OCI-LY3 (cell line): ENCODE measurements at regions not wholly inside any gene's neighbourhood (a gene's known extent, or its start where the extent isn't known, plus 50 kb on each side); places are given as distances from the start of the nearest gene placed in this dataset.

Source experiments
- H2AFZ ChIP-seq: fragments of 200-600, 300-600 bp; shearing (Covaris generic); 2 replicates; pipeline ENCODE4 v1.6.0; 2014; ENCODE audit warnings: antibody characterized with exemption, low read depth, low read length
- H3K27ac ChIP-seq: fragments of 200-600, 300-600 bp; sonication (generic); 2 replicates; pipeline ENCODE4 v1.5.1; 2014; ENCODE audit warnings: mild to moderate bottlenecking, low read length, moderate library complexity, mixed read lengths
- H3K27me3 ChIP-seq: fragments of 200-600, 300-600 bp; sonication (generic); 2 replicates; pipeline ENCODE4 v1.6.1; 2014; ENCODE audit warnings: low read depth, low read length, mixed read lengths
- H3K36me3 ChIP-seq: fragments of 200-600, 300-600 bp; sonication (generic); replicated peaks from 2 replicates; pipeline ENCODE3; 2014; ENCODE audit warnings: low read depth, low read length, mixed read lengths
- H3K4me1 ChIP-seq: fragments of 300-600, 200-600 bp; sonication (generic); 2 replicates; pipeline ENCODE4 v1.6.1; 2014; ENCODE audit warnings: low read length, mixed read lengths
- H3K4me2 ChIP-seq: fragments of 200-600, 300-600 bp; sonication (generic); 2 replicates; pipeline ENCODE4 v1.6.1; 2014; ENCODE audit warnings: low read length, mixed read lengths
- H3K4me3 ChIP-seq: fragments of 300-600, 200-600 bp; sonication (generic); 2 replicates; pipeline ENCODE4 v1.5.1; 2014; ENCODE audit warnings: antibody characterized with exemption, mild to moderate bottlenecking, low read length, moderate library complexity
- H3K79me2 ChIP-seq: fragments of 300-600, 200-600 bp; shearing (Covaris generic); 2 replicates; pipeline ENCODE4 v1.6.1; 2014; ENCODE audit warnings: mild to moderate bottlenecking, low read length, mixed read lengths
- H3K9ac ChIP-seq: fragments of 300-600, 200-600 bp; shearing (Covaris generic); 2 replicates; pipeline ENCODE4 v1.6.0; 2014; ENCODE audit warnings: mild to moderate bottlenecking, low read length, moderate library complexity
- H3K9me3 ChIP-seq: fragments of 200-600, 300-600 bp; shearing (Covaris generic); 2 replicates; pipeline ENCODE4 v1.6.1; 2014; ENCODE audit warnings: low read length, mixed read lengths; ENCODE audit not compliant: insufficient read depth
- H4K20me1 ChIP-seq: fragments of 200-600, 300-600 bp; sonication (generic); 2 replicates; pipeline ENCODE4 v1.6.1; 2016; ENCODE audit warnings: low read length, mixed read lengths; ENCODE audit not compliant: insufficient read depth
- CTCF ChIP-seq: fragments of 200-600, 300-600 bp; sonication (generic); IDR thresholded peaks from 2 replicates; pipeline ENCODE4 v1.5.1; 2014; ENCODE audit warnings: antibody characterized with exemption, low read length, low read depth
- EZH2phosphoT487 ChIP-seq: fragments of 200-600 bp; shearing (Covaris generic); IDR thresholded peaks from 2 replicates; pipeline ENCODE4 v1.6.1; 2018; ENCODE audit warnings: antibody characterized with exemption, mixed run types, low read depth

GRCh38 chr13:40123962-40124632 is 468.6 kb downstream of the COG6 start:
- H2AFZ ChIP-seq: no peak overlapping the region
- H3K27ac ChIP-seq: no peak overlapping the region
- TF ChIP-seq CTCF (no peak), EZH2phosphoT487 (no peak)

GRCh38 chr13:40124633-40125015 is 469.2 kb downstream of the COG6 start:
- H3K9ac ChIP-seq: no peak overlapping the region
- no peaks in the 10 kb centered on the region for H3K79me2 ChIP-seq
- H3K36me3 ChIP-seq: no peaks in the 10 kb centered on the region
- H3K27me3 ChIP-seq: peaks cover 8% of the 10 kb centered on the region; the same call in 1 of the 2 replicates
- H3K4me1 ChIP-seq: peaks cover 5% of the 10 kb centered on the region
- no peak overlapping the region for H3K4me3 ChIP-seq
- H3K4me2 ChIP-seq: no peak overlapping the region
- TF ChIP-seq CTCF (no peak), EZH2phosphoT487 (no peak)
- H2AFZ ChIP-seq: no peak overlapping the region
- H3K9me3 ChIP-seq: peaks cover 7% of the 10 kb centered on the region; the same call in 1 of the 2 replicates
- H3K27ac ChIP-seq: no peak overlapping the region
- no peaks in the 10 kb centered on the region for H4K20me1 ChIP-seq

More at GRCh38 chr13:40123962-40124632, 468.6 kb downstream of the COG6 start:
- Histone ChIP-seq H3K9me3 (peaks cover 7% of the 10 kb centered on the region; the same call in 1 of the 2 replicates), H3K27me3 (peaks cover 8% of the 10 kb centered on the region; the same call in 1 of the 2 replicates), H3K4me2 (no peak overlapping the region), H3K79me2 (no peaks in the 10 kb centered on the region), H4K20me1 (no peaks in the 10 kb centered on the region), H3K4me3 (no peak overlapping the region), H3K36me3 (no peaks in the 10 kb centered on the region), H3K9ac (no peak overlapping the region), H3K4me1 (peaks cover 5% of the 10 kb centered on the region)

- no peak overlapping the region for H2AFZ ChIP-seq
- peaks cover 7% of the 10 kb centered on the region; the same call in 1 of the 2 replicates for H3K9me3 ChIP-seq
- no peak overlapping the region for H3K9ac ChIP-seq
- H3K4me3 ChIP-seq: no peak overlapping the region
- H4K20me1 ChIP-seq: no peaks in the 10 kb centered on the region
- peaks cover 8% of the 10 kb centered on the region; the same call in 1 of the 2 replicates for H3K27me3 ChIP-seq
- peaks cover 5% of the 10 kb centered on the region for H3K4me1 ChIP-seq
- no peaks in the 10 kb centered on the region for H3K36me3 ChIP-seq
- TF ChIP-seq EZH2phosphoT487: no peak
- TF ChIP-seq CTCF: no peak
- no peak overlapping the region for H3K27ac ChIP-seq
- H3K4me2 ChIP-seq: no peak overlapping the region
- no peaks in the 10 kb centered on the region for H3K79me2 ChIP-seq
Measured at GRCh38 chr13:40125336-40125735, 469.9 kb downstream of the COG6 start.

GRCh38 chr13:40126306-40127085 is 471.0 kb downstream of the COG6 start:
- Histone ChIP-seq H3K27ac (no peak overlapping the region), H2AFZ (no peak overlapping the region), H3K79me2 (no peaks in the 10 kb centered on the region), H3K4me3 (no peak overlapping the region), H3K9ac (no peak overlapping the region), H3K36me3 (no peaks in the 10 kb centered on the region), H3K9me3 (peaks cover 7% of the 10 kb centered on the region; the same call in 1 of the 2 replicates), H3K4me2 (no peak overlapping the region), H3K4me1 (peaks cover 5% of the 10 kb centered on the region), H4K20me1 (no peaks in the 10 kb centered on the region), H3K27me3 (peaks cover 8% of the 10 kb centered on the region; the same call in 1 of the 2 replicates)
- no peak for TF ChIP-seq CTCF
